Lung (tissue), 11 donors: ENCODE measurements at regions not wholly inside any gene's neighbourhood (a gene's known extent, or its start where the extent isn't known, plus 50 kb on each side); places are given as distances from the start of the nearest gene placed in this dataset.

Source experiments
- ATAC-seq: fragments of 200-7000 bp; cut with Tn5 transposase; one replicate; pipeline ENCODE4 v1.9.1; 2020; ENCODE audit warnings: moderate number of reproducible peaks; ENCODE audit not compliant: insufficient read depth, low FRiP score
- DNase-seq, 3 donors: peaks; one replicate each; pipeline ENCODE4 v3.0.0-alpha.2; 2013 to 2017
- H3K27ac ChIP-seq, 2 donors: one replicate each; pipeline ENCODE4 v1.5.1; 2013; ENCODE audit warnings: mild to moderate bottlenecking in 2 of 2, moderate library complexity in 2 of 2, control low read depth in 1 of 2, inconsistent platforms in 1 of 2, low read depth in 1 of 2, low read length in 1 of 2
- H3K27me3 ChIP-seq, 3 donors: one replicate each; pipeline ENCODE4 v1.5.1; 2013; ENCODE audit warnings: low read length in 2 of 3; ENCODE audit not compliant: control insufficient read depth in 3 of 3, insufficient read depth in 3 of 3
- H3K36me3 ChIP-seq, 4 donors: one replicate each; pipeline ENCODE4 v1.5.1; 2013; ENCODE audit warnings: low read length in 4 of 4, mild to moderate bottlenecking in 1 of 4, moderate library complexity in 1 of 4; ENCODE audit not compliant: control insufficient read depth in 4 of 4, insufficient read depth in 4 of 4
- H3K4me1 ChIP-seq, 5 donors: one replicate each; pipeline ENCODE4 v1.5.1; 2013; ENCODE audit warnings: low read length in 5 of 5, mild to moderate bottlenecking in 2 of 5, moderate library complexity in 1 of 5; ENCODE audit not compliant: control insufficient read depth in 5 of 5, insufficient read depth in 5 of 5
- H3K4me3 ChIP-seq: one replicate; pipeline ENCODE4 v1.5.1; 2013; ENCODE audit warnings: mild to moderate bottlenecking, control low read depth, moderate library complexity
- H3K9ac ChIP-seq, 2 donors: one replicate each; pipeline ENCODE4 v1.5.1; 2013; ENCODE audit warnings: low read length in 2 of 2, control low read depth in 1 of 2; ENCODE audit not compliant: insufficient read depth in 1 of 2
- H3K9me3 ChIP-seq, 4 donors: one replicate each; pipeline ENCODE4 v1.5.1; 2013; ENCODE audit warnings: low read length in 3 of 4, mild to moderate bottlenecking in 1 of 4, moderate library complexity in 1 of 4; ENCODE audit not compliant: control insufficient read depth in 4 of 4, insufficient read depth in 3 of 4
- WGBS, 2 donors: extraction: QIAGEN DNeasy Blood & Tissue Kit; methylation state at CpG; one replicate each; pipeline ENCODE4 v1.1.7; 2013; 5-methylcytosine and 5-hydroxymethylcytosine counted together
- TF ChIP-seq, protein P1 (sequence below): IDR thresholded peaks from 2 replicates; pipeline ENCODE4 v1.5.1; 2012; ENCODE audit warnings: mild to moderate bottlenecking; ENCODE audit errors: control extremely low read depth, extremely low read depth
- donor health status: control.
- donor health status: control.
- donor health status: Bipolar disorder and iron deficiency.
- donor health status: healthy.
- donor health status: DM: yes; HTN: yes; CAD: no.

DNA sequence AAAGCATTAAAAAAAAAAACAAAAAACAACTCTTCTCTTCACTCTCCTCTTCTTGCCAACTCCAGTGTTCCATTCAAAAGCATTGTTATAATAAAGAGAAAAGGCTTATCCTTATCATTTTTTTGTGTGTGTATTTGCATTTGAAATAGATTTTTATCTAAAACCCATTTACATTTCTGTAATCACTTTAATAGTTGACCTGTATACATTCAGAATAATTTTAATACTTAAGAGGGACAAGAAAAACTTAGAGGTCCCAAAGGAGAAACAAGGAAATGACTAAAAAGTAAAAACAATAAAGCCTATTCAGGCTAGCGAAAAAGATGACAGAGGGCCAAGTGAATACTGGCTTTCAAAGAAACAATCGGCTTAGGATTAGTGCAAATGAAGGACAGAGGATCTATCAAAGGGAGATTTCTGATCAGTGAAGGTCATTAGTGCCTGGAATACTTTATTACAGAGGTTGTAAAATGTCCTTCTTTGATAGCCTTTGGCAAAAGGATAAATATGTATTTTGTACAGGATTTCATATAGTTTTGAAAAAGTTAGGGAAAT is 808.3 kb downstream of the RPA4 start:
- ATAC-seq = no peak
- WGBS, 2 donors = 63 to 76% methylated on average over 2 of the region's 2 CpGs

DNA sequence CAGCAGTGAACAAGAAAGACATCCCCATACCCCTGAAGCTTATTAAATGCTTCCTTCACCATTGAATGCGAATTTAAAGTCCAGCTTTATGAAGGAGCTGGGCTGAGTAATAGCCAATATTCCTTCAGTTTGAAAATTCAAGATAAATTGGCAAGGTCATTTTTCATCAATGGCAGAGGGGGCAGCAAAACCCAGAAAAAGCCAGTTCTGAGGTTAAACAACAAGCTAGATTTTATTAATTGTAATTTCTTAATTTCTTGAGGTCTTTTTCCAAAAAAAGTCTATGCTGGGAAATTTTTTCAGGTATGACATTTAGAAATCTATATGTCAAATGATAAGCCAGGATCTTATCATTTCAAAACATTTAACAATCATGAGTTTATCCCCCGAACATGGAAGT is 808.9 kb downstream of the RPA4 start:
- Histone ChIP-seq H3K27me3 (peaks cover 0 to 4% (median 0%) of the 10 kb centered on the region in 3 donors), H3K9ac (no peak overlapping the region), H3K9me3 (peaks cover 0 to 7% (median 0%) of the 10 kb centered on the region in 4 donors), H3K4me3 (no peak overlapping the region), H3K27ac (no peak overlapping the region), H3K36me3 (no peaks in the 10 kb centered on the region), H3K4me1 (no peaks in the 10 kb centered on the region)
- ATAC-seq (no peak), DNase-seq (no peak)
- 40 to 83% methylated on average over 2 of the region's 2 CpGs for WGBS, 2 donors
- TF ChIP-seq, protein P1, sequence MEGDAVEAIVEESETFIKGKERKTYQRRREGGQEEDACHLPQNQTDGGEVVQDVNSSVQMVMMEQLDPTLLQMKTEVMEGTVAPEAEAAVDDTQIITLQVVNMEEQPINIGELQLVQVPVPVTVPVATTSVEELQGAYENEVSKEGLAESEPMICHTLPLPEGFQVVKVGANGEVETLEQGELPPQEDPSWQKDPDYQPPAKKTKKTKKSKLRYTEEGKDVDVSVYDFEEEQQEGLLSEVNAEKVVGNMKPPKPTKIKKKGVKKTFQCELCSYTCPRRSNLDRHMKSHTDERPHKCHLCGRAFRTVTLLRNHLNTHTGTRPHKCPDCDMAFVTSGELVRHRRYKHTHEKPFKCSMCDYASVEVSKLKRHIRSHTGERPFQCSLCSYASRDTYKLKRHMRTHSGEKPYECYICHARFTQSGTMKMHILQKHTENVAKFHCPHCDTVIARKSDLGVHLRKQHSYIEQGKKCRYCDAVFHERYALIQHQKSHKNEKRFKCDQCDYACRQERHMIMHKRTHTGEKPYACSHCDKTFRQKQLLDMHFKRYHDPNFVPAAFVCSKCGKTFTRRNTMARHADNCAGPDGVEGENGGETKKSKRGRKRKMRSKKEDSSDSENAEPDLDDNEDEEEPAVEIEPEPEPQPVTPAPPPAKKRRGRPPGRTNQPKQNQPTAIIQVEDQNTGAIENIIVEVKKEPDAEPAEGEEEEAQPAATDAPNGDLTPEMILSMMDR = no peak

More for the DNA sequence above, 808.3 kb downstream of the RPA4 start:
- Histone ChIP-seq H3K27me3 (peaks cover 0 to 4% (median 1%) of the 10 kb centered on the region in 3 donors), H3K9ac (no peak overlapping the region), H3K4me3 (no peak overlapping the region), H3K9me3 (peaks cover 0 to 3% (median 0%) of the 10 kb centered on the region in 4 donors), H3K27ac (no peak overlapping the region), H3K4me1 (no peaks in the 10 kb centered on the region), H3K36me3 (no peaks in the 10 kb centered on the region)
- TF ChIP-seq, protein P1 = no peak
- DNase-seq = no peak

DNA sequence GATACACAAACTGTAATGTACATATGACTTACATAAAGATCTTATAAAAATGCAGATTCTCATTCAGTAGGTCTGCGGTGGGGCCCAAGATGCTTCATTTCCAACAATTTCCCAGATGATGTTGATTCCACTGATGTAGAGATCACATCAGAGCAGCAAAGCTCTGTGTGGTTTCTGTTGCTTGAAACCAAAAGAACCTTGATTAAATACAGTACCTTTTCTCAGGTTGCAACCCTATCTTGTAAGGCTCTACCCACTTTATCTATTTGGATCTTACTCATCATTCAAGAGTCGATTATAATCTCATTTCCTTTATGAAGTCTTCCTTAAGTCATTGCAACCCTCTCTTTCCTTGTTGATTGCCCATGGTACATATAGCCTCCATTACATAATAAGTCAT is 816.8 kb downstream of the RPA4 start:
- Histone ChIP-seq H3K9ac (no peak overlapping the region), H3K36me3 (no peaks in the 10 kb centered on the region), H3K4me1 (no peaks in the 10 kb centered on the region), H3K27me3 (peaks cover 0 to 21% (median 0%) of the 10 kb centered on the region in 3 donors), H3K4me3 (no peak overlapping the region), H3K27ac (no peak overlapping the region), H3K9me3 (peaks cover 0 to 7% (median 0%) of the 10 kb centered on the region in 4 donors)
- TF ChIP-seq, protein P1 = no peak
- 85% methylated on average over 2 of the region's 2 CpGs for WGBS, 2 donors
- ATAC-seq (no peak), DNase-seq (no peak)

- Histone ChIP-seq H3K4me1 (no peaks in the 10 kb centered on the region), H3K4me3 (no peak overlapping the region), H3K27me3 (peaks cover 0 to 21% (median 3%) of the 10 kb centered on the region in 3 donors), H3K27ac (no peak overlapping the region), H3K9me3 (no peaks in the 10 kb centered on the region), H3K36me3 (no peaks in the 10 kb centered on the region), H3K9ac (no peak overlapping the region)
- WGBS, 2 donors = 83 to 87% methylated on average over 6 of the region's 6 CpGs
- no peak for ATAC-seq
- TF ChIP-seq, protein P1 = no peak
- DNase-seq = no peak
Measured at GRCh38 chrX:97704474-97704873, 820.8 kb downstream of the RPA4 start.
